NCI-H526 treated with DMSO at 0.1 percent for 48 hours (cell line): ENCODE measurements at regions not wholly inside any gene's neighbourhood (a gene's known extent, or its start where the extent isn't known, plus 50 kb on each side); places are given as distances from the start of the nearest gene placed in this dataset.

Source experiments
- DNase-seq: peaks from one replicate; lab custom pipeline; 2025; lab: John Stamatoyannopoulos, UW

DNA sequence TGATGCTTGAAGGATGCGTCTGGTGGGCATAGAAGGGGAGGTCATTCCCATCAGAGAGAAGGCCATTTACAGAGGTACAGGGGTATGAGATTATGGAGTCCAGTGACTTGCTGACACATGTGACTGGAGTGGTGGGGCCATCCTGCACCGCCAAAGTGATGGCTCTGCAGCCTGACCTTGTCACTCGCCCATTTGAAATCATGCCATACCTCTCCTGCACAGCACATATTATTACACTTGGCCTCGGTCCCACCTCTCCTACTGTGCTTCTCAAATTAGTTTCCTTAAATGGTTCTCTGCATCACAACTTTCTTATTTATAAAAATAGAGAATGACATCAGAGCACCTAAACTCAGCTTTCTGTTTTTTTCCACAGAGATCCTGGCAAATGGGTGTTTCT, 60.7 kb upstream of the HAND2 start:
- DNase-seq: no peak

DNA sequence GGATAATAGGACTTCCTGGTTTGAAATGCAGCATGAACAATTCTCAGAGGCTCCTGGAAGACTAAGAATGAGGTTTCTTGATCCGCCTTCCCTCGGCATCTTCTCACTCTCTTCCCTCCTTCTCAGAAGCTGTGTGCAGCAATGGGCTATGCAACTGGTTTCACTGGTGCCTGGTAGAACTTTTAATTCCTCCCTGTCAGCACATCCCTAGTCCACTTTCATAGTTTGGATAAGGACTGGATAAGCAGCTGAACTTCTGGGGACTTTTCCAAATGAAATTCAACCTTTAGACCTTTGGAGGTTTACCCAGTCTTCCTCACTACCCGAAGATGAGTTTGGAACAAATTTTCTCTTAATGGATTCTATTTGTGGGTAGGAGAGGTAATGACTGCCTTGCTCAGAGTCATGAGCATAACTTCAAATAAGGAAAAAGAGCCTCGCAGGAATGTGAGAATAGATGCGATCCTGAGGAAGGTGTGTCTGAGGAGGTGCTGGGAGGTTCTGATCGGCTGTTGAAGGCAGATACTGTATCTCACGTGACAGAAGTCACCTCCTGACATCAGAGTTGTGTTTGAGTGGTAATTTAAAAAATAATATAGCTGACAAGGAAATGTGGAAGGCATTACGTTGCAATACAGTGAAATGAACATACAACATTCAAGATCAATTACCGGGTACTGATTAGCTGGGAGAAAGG, 56.0 kb upstream of the HAND2 start:
- no peak for DNase-seq

DNA sequence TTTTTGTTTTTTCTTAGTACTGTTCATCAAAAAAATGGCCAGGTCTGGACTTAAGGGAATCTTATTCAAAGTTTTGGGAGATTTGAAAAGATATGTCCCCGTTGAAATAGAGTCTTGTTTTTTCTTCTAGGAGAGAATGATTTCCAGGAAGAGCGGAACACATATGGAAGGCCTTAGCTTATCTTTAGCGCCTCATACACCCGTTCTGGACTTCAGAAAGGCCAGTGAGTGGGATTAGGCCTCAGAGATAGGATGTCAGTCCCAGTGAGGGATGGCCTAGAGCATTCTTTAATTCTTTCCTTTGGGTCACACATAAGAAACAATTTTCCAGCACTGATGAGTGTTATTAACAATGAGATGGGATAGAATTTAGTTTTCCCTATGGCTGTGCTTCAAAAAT, 54.5 kb upstream of the HAND2 start:
- no peak for DNase-seq
